Lung (tissue), 11 donors: ENCODE measurements at regions not wholly inside any gene's neighbourhood (a gene's known extent, or its start where the extent isn't known, plus 50 kb on each side); places are given as distances from the start of the nearest gene placed in this dataset.

Source experiments
- ATAC-seq: fragments of 200-7000 bp; cut with Tn5 transposase; one replicate; pipeline ENCODE4 v1.9.1; 2020; ENCODE audit warnings: moderate number of reproducible peaks; ENCODE audit not compliant: insufficient read depth, low FRiP score
- DNase-seq, 3 donors: peaks; one replicate each; pipeline ENCODE4 v3.0.0-alpha.2; 2013 to 2017
- H3K27ac ChIP-seq, 2 donors: one replicate each; pipeline ENCODE4 v1.5.1; 2013; ENCODE audit warnings: mild to moderate bottlenecking in 2 of 2, moderate library complexity in 2 of 2, control low read depth in 1 of 2, inconsistent platforms in 1 of 2, low read depth in 1 of 2, low read length in 1 of 2
- H3K27me3 ChIP-seq, 3 donors: one replicate each; pipeline ENCODE4 v1.5.1; 2013; ENCODE audit warnings: low read length in 2 of 3; ENCODE audit not compliant: control insufficient read depth in 3 of 3, insufficient read depth in 3 of 3
- H3K36me3 ChIP-seq, 4 donors: one replicate each; pipeline ENCODE4 v1.5.1; 2013; ENCODE audit warnings: low read length in 4 of 4, mild to moderate bottlenecking in 1 of 4, moderate library complexity in 1 of 4; ENCODE audit not compliant: control insufficient read depth in 4 of 4, insufficient read depth in 4 of 4
- H3K4me1 ChIP-seq, 5 donors: one replicate each; pipeline ENCODE4 v1.5.1; 2013; ENCODE audit warnings: low read length in 5 of 5, mild to moderate bottlenecking in 2 of 5, moderate library complexity in 1 of 5; ENCODE audit not compliant: control insufficient read depth in 5 of 5, insufficient read depth in 5 of 5
- H3K4me3 ChIP-seq: one replicate; pipeline ENCODE4 v1.5.1; 2013; ENCODE audit warnings: mild to moderate bottlenecking, control low read depth, moderate library complexity
- H3K9ac ChIP-seq, 2 donors: one replicate each; pipeline ENCODE4 v1.5.1; 2013; ENCODE audit warnings: low read length in 2 of 2, control low read depth in 1 of 2; ENCODE audit not compliant: insufficient read depth in 1 of 2
- H3K9me3 ChIP-seq, 4 donors: one replicate each; pipeline ENCODE4 v1.5.1; 2013; ENCODE audit warnings: low read length in 3 of 4, mild to moderate bottlenecking in 1 of 4, moderate library complexity in 1 of 4; ENCODE audit not compliant: control insufficient read depth in 4 of 4, insufficient read depth in 3 of 4
- WGBS, 2 donors: extraction: QIAGEN DNeasy Blood & Tissue Kit; methylation state at CpG; one replicate each; pipeline ENCODE4 v1.1.7; 2013; 5-methylcytosine and 5-hydroxymethylcytosine counted together
- TF ChIP-seq, protein P1 (sequence below): IDR thresholded peaks from 2 replicates; pipeline ENCODE4 v1.5.1; 2012; ENCODE audit warnings: mild to moderate bottlenecking; ENCODE audit errors: control extremely low read depth, extremely low read depth
- donor health status: control.
- donor health status: control.
- donor health status: Bipolar disorder and iron deficiency.
- donor health status: healthy.
- donor health status: DM: yes; HTN: yes; CAD: no.

DNA sequence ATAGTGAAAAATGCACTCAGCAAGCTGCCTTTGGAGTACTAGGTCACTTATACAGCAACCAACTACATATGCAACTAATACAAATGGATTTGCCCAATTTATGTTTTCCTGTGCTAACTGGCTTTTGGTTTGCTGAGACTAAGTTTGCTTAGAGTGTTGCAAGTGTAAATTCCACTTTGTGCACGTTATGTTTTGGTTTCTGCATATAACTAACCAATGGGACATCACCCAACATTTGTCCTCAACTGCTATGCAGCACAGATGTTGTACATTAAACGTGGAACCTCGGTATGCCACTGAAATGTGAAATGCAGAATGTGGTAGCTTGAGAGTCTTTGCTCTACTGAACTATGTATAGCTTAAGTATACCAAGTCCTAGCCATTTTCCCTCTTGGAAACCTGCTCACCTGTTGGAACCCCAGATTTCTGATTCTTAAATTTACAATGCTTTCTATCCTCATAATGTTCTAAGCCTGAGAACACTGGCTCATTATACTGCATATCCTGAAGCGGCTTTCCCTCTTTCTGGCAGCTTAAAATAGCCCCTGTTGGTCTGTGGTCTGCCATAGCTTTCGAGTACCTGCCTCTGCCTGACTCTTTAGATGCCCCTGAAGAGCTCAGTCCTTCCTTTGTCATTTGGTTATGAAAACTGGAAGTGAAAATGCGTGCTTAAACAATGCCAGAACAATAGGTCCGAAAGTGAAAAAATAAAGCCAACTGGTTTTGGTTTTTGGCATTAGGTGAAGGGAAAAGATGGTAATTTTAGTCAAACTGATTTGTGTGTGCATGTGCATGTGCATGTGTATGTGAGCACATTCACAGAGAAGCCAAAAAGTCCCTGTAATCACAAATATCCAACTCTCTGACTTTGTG, 158.0 kb downstream of the SH2D1A start:
- DNase-seq (no peak), ATAC-seq (no peak)
- peaks cover 0 to 5% (median 0%) of the 10 kb centered on the region in 3 donors for H3K27me3 ChIP-seq
- H3K4me3 ChIP-seq: no peak overlapping the region
- peaks cover 0 to 2% (median 0%) of the 10 kb centered on the region in 4 donors for H3K9me3 ChIP-seq
- H3K9ac ChIP-seq: no peak overlapping the region
- 58 to 75% methylated on average over 7 of the region's 7 CpGs for WGBS, 2 donors
- H3K36me3 ChIP-seq: no peaks in the 10 kb centered on the region
- peaks cover 0 to 13% (median 0%) of the 10 kb centered on the region in 5 donors for H3K4me1 ChIP-seq
- TF ChIP-seq, protein P1, sequence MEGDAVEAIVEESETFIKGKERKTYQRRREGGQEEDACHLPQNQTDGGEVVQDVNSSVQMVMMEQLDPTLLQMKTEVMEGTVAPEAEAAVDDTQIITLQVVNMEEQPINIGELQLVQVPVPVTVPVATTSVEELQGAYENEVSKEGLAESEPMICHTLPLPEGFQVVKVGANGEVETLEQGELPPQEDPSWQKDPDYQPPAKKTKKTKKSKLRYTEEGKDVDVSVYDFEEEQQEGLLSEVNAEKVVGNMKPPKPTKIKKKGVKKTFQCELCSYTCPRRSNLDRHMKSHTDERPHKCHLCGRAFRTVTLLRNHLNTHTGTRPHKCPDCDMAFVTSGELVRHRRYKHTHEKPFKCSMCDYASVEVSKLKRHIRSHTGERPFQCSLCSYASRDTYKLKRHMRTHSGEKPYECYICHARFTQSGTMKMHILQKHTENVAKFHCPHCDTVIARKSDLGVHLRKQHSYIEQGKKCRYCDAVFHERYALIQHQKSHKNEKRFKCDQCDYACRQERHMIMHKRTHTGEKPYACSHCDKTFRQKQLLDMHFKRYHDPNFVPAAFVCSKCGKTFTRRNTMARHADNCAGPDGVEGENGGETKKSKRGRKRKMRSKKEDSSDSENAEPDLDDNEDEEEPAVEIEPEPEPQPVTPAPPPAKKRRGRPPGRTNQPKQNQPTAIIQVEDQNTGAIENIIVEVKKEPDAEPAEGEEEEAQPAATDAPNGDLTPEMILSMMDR: no peak
- H3K27ac ChIP-seq: no peak overlapping the region

DNA sequence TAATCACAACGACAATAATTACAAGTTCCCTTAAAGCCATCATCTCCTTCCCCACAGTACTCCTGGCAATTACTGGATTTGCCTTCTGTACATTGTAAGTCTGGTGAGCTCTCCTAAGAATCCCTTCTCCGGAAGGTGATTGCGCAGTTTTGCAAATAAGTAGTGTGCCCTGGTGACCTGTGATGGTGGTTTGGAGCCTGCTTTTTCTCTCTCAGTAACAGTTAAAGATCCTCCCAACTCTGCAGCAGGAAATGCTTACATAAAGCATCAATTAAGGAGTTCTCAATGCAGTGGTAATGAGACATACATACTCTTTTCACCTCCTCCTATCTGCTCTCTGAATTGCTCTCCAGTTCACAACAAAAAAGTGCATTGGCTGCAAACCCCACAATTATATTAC, 159.7 kb downstream of the SH2D1A start:
- TF ChIP-seq, protein P1: no peak
- no peak for ATAC-seq
- H3K36me3 ChIP-seq: no peaks in the 10 kb centered on the region
- no peak overlapping the region for H3K4me3 ChIP-seq
- 80 to 82% methylated on average over 3 of the region's 3 CpGs for WGBS, 2 donors
- peaks cover 0 to 6% (median 0%) of the 10 kb centered on the region in 5 donors for H3K4me1 ChIP-seq
- no peak overlapping the region for H3K9ac ChIP-seq
- H3K27ac ChIP-seq: no peak overlapping the region
- peaks cover 0 to 5% (median 0%) of the 10 kb centered on the region in 3 donors for H3K27me3 ChIP-seq
- no peak for DNase-seq
- H3K9me3 ChIP-seq: peaks cover 0 to 2% (median 0%) of the 10 kb centered on the region in 4 donors

DNA sequence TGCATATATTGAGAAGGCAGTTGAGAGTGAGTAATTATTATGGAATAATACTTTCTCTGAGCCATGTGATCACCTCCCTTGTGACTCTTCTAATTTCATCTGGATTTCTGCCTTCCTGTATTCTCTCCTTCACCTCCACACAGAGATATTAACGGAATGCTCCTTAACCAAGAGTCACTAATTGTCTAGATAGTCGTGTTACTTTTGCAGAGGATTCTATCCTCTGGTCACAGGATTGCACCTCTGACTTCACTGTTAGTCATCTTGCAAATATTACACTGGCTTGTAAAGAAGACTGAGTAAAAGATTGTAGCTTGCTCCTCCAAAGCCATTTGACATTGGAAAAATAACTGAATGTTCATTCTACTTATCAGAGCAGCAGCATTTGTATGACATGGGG, 160.9 kb downstream of the SH2D1A start:
- Histone ChIP-seq H3K4me3 (no peak overlapping the region), H3K4me1 (no peaks in the 10 kb centered on the region), H3K36me3 (no peaks in the 10 kb centered on the region), H3K9me3 (peaks cover 0 to 2% (median 0%) of the 10 kb centered on the region in 4 donors), H3K9ac (no peak overlapping the region), H3K27ac (no peak overlapping the region), H3K27me3 (peaks cover 0 to 5% (median 0%) of the 10 kb centered on the region in 3 donors)
- TF ChIP-seq, protein P1: no peak
- ATAC-seq (no peak), DNase-seq (no peak)
- WGBS, 2 donors: 75 to 79% methylated on average over 2 of the region's 2 CpGs
